GM21447 (cell line): ENCODE measurements at regions not wholly inside any gene's neighbourhood (a gene's known extent, or its start where the extent isn't known, plus 50 kb on each side); places are given as distances from the start of the nearest gene placed in this dataset.
"Not testable (repeated sequence)": the region's sequence is repeated elsewhere in the genome, so short reads cannot be mapped to it uniquely, and the experiment has no call there.

ENCODE experiments used
- ATAC-seq: cut with Tn5 transposase; IDR thresholded peaks from one replicate; pipeline ENCODE4 v1.9.1; 2021; ENCODE audit not compliant: unreplicated experiment

- ATAC-seq = no peak
Measured at GRCh38 chr7:9671979-9672917, 1238.8 kb downstream of the NXPH1 start.

- no peak for ATAC-seq
Measured at GRCh38 chr7:9680713-9681112, 1247.3 kb downstream of the NXPH1 start.

- no peak for ATAC-seq
Measured at GRCh38 chr7:9681284-9681683, 1247.9 kb downstream of the NXPH1 start.

GRCh38 chr7:9691286-9691685, 1257.9 kb downstream of the NXPH1 start:
- no peak for ATAC-seq

GRCh38 chr7:9698375-9698774, 1265.0 kb downstream of the NXPH1 start:
- ATAC-seq = no peak

GRCh38 chr7:9709216-9709615, 1264.5 kb upstream of the PHF14 start:
- ATAC-seq = no peak

GRCh38 chr7:9711259-9711918, 1262.3 kb upstream of the PHF14 start:
- no peak for ATAC-seq

- no peak for ATAC-seq
Measured at GRCh38 chr7:9718071-9718661, 1255.5 kb upstream of the PHF14 start.

- no peak for ATAC-seq
Measured at GRCh38 chr7:9719303-9719702, 1254.4 kb upstream of the PHF14 start.

- no peak for ATAC-seq
Measured at GRCh38 chr7:9719721-9720120, 1254.0 kb upstream of the PHF14 start.

GRCh38 chr7:9725940-9726663, 1247.6 kb upstream of the PHF14 start:
- ATAC-seq = not testable (repeated sequence)

- ATAC-seq = not testable (repeated sequence)
Measured at GRCh38 chr7:9726811-9727210, 1246.9 kb upstream of the PHF14 start.

GRCh38 chr7:9727467-9727869, 1246.2 kb upstream of the PHF14 start:
- ATAC-seq = not testable (repeated sequence)

GRCh38 chr7:9728014-9728657, 1245.5 kb upstream of the PHF14 start:
- not testable (repeated sequence) for ATAC-seq

GRCh38 chr7:9752033-9752432, 1221.6 kb upstream of the PHF14 start:
- ATAC-seq = no peak

GRCh38 chr7:9761224-9761623, 1212.4 kb upstream of the PHF14 start:
- ATAC-seq = no peak

GRCh38 chr7:9776900-9777299, 1196.8 kb upstream of the PHF14 start:
- no peak for ATAC-seq

- no peak for ATAC-seq
Measured at GRCh38 chr7:9778367-9778766, 1195.3 kb upstream of the PHF14 start.

GRCh38 chr7:9781710-9782109, 1192.0 kb upstream of the PHF14 start:
- no peak for ATAC-seq

GRCh38 chr7:9782275-9782674, 1191.4 kb upstream of the PHF14 start:
- no peak for ATAC-seq

- no peak for ATAC-seq
Measured at GRCh38 chr7:9785211-9785610, 1188.5 kb upstream of the PHF14 start.
